Stimulated activated naive CD8-positive, alpha-beta T cell treated with anti-CD3 and anti-CD28 coated beads, Interleukin-15, amount 100 ng/mL, for 72 hours (primary cell): ENCODE measurements at regions not wholly inside any gene's neighbourhood (a gene's known extent, or its start where the extent isn't known, plus 50 kb on each side); places are given as distances from the start of the nearest gene placed in this dataset.
A peak's percentile ranks its signal among the peaks of the same experiment; 100 is the strongest.

Source experiments
- ATAC-seq: fragments of 150-1000 bp; cut with Tn5 transposase; 2 replicates; pipeline ENCODE4 v1.10.0; 2021; ENCODE audit warnings: mild to moderate bottlenecking, moderate library complexity
- DNase-seq, 2 donors: peaks; one replicate each; pipeline ENCODE4 v3.0.0; 2021 to 2022
- H3K27ac Mint-ChIP-seq, 2 donors: one replicate each; pipeline ENCODE4 v1.8.0; 2022; ENCODE audit warnings: mild to moderate bottlenecking in 2 of 2, mixed read lengths in 2 of 2, moderate library complexity in 2 of 2
- H3K27me3 Mint-ChIP-seq: one replicate; pipeline ENCODE4 v1.8.0; 2022; ENCODE audit warnings: mixed read lengths
- H3K4me1 Mint-ChIP-seq: one replicate; pipeline ENCODE4 v1.8.0; 2022; ENCODE audit warnings: mild to moderate bottlenecking, mixed read lengths
- H3K4me3 Mint-ChIP-seq, 2 donors: one replicate each; pipeline ENCODE4 v1.8.0; 2022; ENCODE audit warnings: mild to moderate bottlenecking in 2 of 2, mixed read lengths in 2 of 2, moderate library complexity in 1 of 2
- H3K9me3 Mint-ChIP-seq, 2 donors: one replicate each; pipeline ENCODE4 v1.8.0; 2022; ENCODE audit warnings: mixed read lengths in 2 of 2

- Mint-ChIP-seq H3K4me1 (no peaks in the 10 kb centered on the region), H3K27me3 (no peaks in the 10 kb centered on the region), H3K4me3 (no peak overlapping the region), H3K27ac (no peak overlapping the region), H3K9me3 (peaks cover 0 to 20% of the 10 kb centered on the region in 2 donors)
- DNase-seq (no peak), ATAC-seq (no peak)
These were observed 1060.0 kb downstream of the NAALADL2 start for GRCh38 chr3:175919133-175919532.

- ATAC-seq (no peak), DNase-seq (no peak)
- Mint-ChIP-seq H3K4me3 (no peak overlapping the region), H3K27ac (no peak overlapping the region), H3K4me1 (no peaks in the 10 kb centered on the region), H3K27me3 (no peaks in the 10 kb centered on the region), H3K9me3 (peaks cover 0 to 10% of the 10 kb centered on the region in 2 donors)
These were observed 1057.2 kb downstream of the NAALADL2 start for GRCh38 chr3:175916191-175916934.

GRCh38 chr3:175914785-175915184 lies 1055.7 kb downstream of the NAALADL2 start:
- Mint-ChIP-seq H3K9me3 (peaks cover 0 to 8% of the 10 kb centered on the region in 2 donors), H3K27ac (no peak overlapping the region), H3K4me1 (no peaks in the 10 kb centered on the region), H3K27me3 (no peaks in the 10 kb centered on the region), H3K4me3 (no peak overlapping the region)
- DNase-seq: no peak
- ATAC-seq: no peak

GRCh38 chr3:175913286-175913685 lies 1054.2 kb downstream of the NAALADL2 start:
- H3K27me3 Mint-ChIP-seq: no peaks in the 10 kb centered on the region

GRCh38 chr3:175911937-175912336 lies 1052.8 kb downstream of the NAALADL2 start:
- Mint-ChIP-seq H3K27me3 (no peaks in the 10 kb centered on the region), H3K9me3 (peaks cover 0 to 12% of the 10 kb centered on the region in 2 donors), H3K4me3 (no peak overlapping the region), H3K27ac (no peak overlapping the region), H3K4me1 (no peaks in the 10 kb centered on the region)
- DNase-seq (no peak), ATAC-seq (no peak)

More at GRCh38 chr3:175913286-175913685, 1054.2 kb downstream of the NAALADL2 start:
- DNase-seq (no peak), ATAC-seq (no peak)
- Mint-ChIP-seq H3K4me1 (no peaks in the 10 kb centered on the region), H3K27ac (no peak overlapping the region), H3K4me3 (no peak overlapping the region), H3K9me3 (peaks cover 0 to 7% of the 10 kb centered on the region in 2 donors)

GRCh38 chr3:175902226-175902625 lies 1043.1 kb downstream of the NAALADL2 start:
- ATAC-seq: no peak
- no peaks in the 10 kb centered on the region for H3K27me3 Mint-ChIP-seq

GRCh38 chr3:175898194-175898593 lies 1039.1 kb downstream of the NAALADL2 start:
- DNase-seq (no peak), ATAC-seq (no peak)
- Mint-ChIP-seq H3K4me3 (no peak overlapping the region), H3K27ac (no peak overlapping the region), H3K27me3 (no peaks in the 10 kb centered on the region), H3K9me3 (peaks cover 0 to 4% of the 10 kb centered on the region in 2 donors), H3K4me1 (no peaks in the 10 kb centered on the region)

More at GRCh38 chr3:175902226-175902625, 1043.1 kb downstream of the NAALADL2 start:
- no peaks in the 10 kb centered on the region for H3K4me1 Mint-ChIP-seq
- DNase-seq: no peak
- no peak overlapping the region for H3K4me3 Mint-ChIP-seq
- peaks cover 11 to 21% of the 10 kb centered on the region in 2 donors for H3K9me3 Mint-ChIP-seq
- H3K27ac Mint-ChIP-seq: no peak overlapping the region

GRCh38 chr3:175896655-175897054 lies 1037.5 kb downstream of the NAALADL2 start:
- Mint-ChIP-seq H3K4me1 (no peaks in the 10 kb centered on the region), H3K9me3 (no peaks in the 10 kb centered on the region), H3K27me3 (no peaks in the 10 kb centered on the region), H3K4me3 (no peak overlapping the region), H3K27ac (no peak overlapping the region)
- ATAC-seq (no peak), DNase-seq (no peak)

GRCh38 chr3:175895731-175896130 lies 1036.6 kb downstream of the NAALADL2 start:
- DNase-seq: no peak
- no peak for ATAC-seq
- Mint-ChIP-seq H3K4me3 (no peak overlapping the region), H3K27ac (no peak overlapping the region), H3K27me3 (no peaks in the 10 kb centered on the region), H3K4me1 (no peaks in the 10 kb centered on the region), H3K9me3 (no peaks in the 10 kb centered on the region)

GRCh38 chr3:175893566-175893965 lies 1034.4 kb downstream of the NAALADL2 start:
- ATAC-seq (no peak), DNase-seq (no peak)
- no peak overlapping the region for H3K4me3 Mint-ChIP-seq
- no peak overlapping the region for H3K27ac Mint-ChIP-seq
- no peaks in the 10 kb centered on the region for H3K9me3 Mint-ChIP-seq
- no peaks in the 10 kb centered on the region for H3K27me3 Mint-ChIP-seq
- H3K4me1 Mint-ChIP-seq: no peaks in the 10 kb centered on the region

GRCh38 chr3:175890066-175890465 lies 1030.9 kb downstream of the NAALADL2 start:
- Mint-ChIP-seq H3K9me3 (peaks cover 0 to 8% of the 10 kb centered on the region in 2 donors), H3K27ac (no peak overlapping the region), H3K4me3 (no peak overlapping the region), H3K27me3 (no peaks in the 10 kb centered on the region), H3K4me1 (no peaks in the 10 kb centered on the region)
- no peak for ATAC-seq
- DNase-seq: no peak

GRCh38 chr3:175885231-175885766 lies 1026.2 kb downstream of the NAALADL2 start:
- no peak overlapping the region for H3K4me3 Mint-ChIP-seq
- ATAC-seq (no peak), DNase-seq (no peak)
- H3K27me3 Mint-ChIP-seq: no peaks in the 10 kb centered on the region
- no peak overlapping the region for H3K27ac Mint-ChIP-seq
- no peaks in the 10 kb centered on the region for H3K4me1 Mint-ChIP-seq
- peaks cover 22 to 27% of the 10 kb centered on the region in 2 donors for H3K9me3 Mint-ChIP-seq

- H3K9me3 Mint-ChIP-seq: peaks cover 13 to 16% of the 10 kb centered on the region in 2 donors
- H3K27me3 Mint-ChIP-seq: no peaks in the 10 kb centered on the region
- DNase-seq (no peak), ATAC-seq (no peak)
- no peak overlapping the region for H3K4me3 Mint-ChIP-seq
- H3K27ac Mint-ChIP-seq: no peak overlapping the region
- H3K4me1 Mint-ChIP-seq: no peaks in the 10 kb centered on the region
These were observed 1020.3 kb downstream of the NAALADL2 start for GRCh38 chr3:175879417-175879816.

- H3K27me3 Mint-ChIP-seq: no peaks in the 10 kb centered on the region
- ATAC-seq: no peak
- H3K9me3 Mint-ChIP-seq: no peaks in the 10 kb centered on the region
- H3K27ac Mint-ChIP-seq: peak overlapping the region in 1 of 2 donors; percentile 31
- H3K4me3 Mint-ChIP-seq: no peak overlapping the region
- no peaks in the 10 kb centered on the region for H3K4me1 Mint-ChIP-seq
- DNase-seq: no peak
These were observed 1010.3 kb downstream of the NAALADL2 start for GRCh38 chr3:175869404-175869803.

- Mint-ChIP-seq H3K4me3 (no peak overlapping the region), H3K4me1 (no peaks in the 10 kb centered on the region), H3K9me3 (no peaks in the 10 kb centered on the region), H3K27me3 (no peaks in the 10 kb centered on the region), H3K27ac (no peak overlapping the region)
- ATAC-seq (no peak), DNase-seq (no peak)
These were observed 1009.5 kb downstream of the NAALADL2 start for GRCh38 chr3:175868626-175869025.

GRCh38 chr3:175865724-175866123 lies 1006.6 kb downstream of the NAALADL2 start:
- no peaks in the 10 kb centered on the region for H3K4me1 Mint-ChIP-seq
- H3K4me3 Mint-ChIP-seq: no peak overlapping the region
- H3K9me3 Mint-ChIP-seq: no peaks in the 10 kb centered on the region
- H3K27ac Mint-ChIP-seq: no peak overlapping the region
- ATAC-seq: no peak
- H3K27me3 Mint-ChIP-seq: no peaks in the 10 kb centered on the region
- DNase-seq: no peak
